HG03520 (cell line): ENCODE measurements at regions not wholly inside any gene's neighbourhood (a gene's known extent, or its start where the extent isn't known, plus 50 kb on each side); places are given as distances from the start of the nearest gene placed in this dataset.
"Not testable (repeated sequence)": the region's sequence is repeated elsewhere in the genome, so short reads cannot be mapped to it uniquely, and the experiment has no call there.

Experiments used
- ATAC-seq: cut with Tn5 transposase; IDR thresholded peaks from one replicate; pipeline ENCODE4 v1.9.1; 2021; ENCODE audit warnings: mild to moderate bottlenecking, moderate library complexity; ENCODE audit not compliant: unreplicated experiment

GRCh38 chr12:19896534-19896933, 457.2 kb downstream of the AEBP2 start:
- no peak for ATAC-seq

GRCh38 chr12:19897900-19898408, 458.7 kb downstream of the AEBP2 start:
- no peak for ATAC-seq

DNA sequence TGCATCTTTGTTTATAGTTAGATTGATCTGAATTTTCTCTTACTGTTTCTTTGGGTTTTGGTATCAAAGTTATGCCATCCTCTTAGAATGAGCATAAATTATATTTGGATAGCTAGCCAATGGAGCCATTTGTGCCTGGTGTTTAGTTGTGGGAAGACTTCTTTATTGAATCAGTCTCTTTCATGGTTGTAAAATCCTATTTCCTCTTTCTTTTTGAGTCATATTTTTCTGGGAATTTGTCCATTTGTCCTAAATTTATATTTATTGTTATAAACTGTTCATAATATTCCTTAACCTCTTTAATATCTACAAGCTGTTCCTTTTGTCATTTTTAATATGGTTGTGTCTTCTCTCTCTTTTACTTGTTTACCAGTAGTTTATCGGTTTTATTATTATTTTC, 462.5 kb downstream of the AEBP2 start:
- ATAC-seq, result no peak

- no peak for ATAC-seq
Observed at GRCh38 chr12:19904819-19905218, 463.5 kb upstream of the PDE3A start.

DNA sequence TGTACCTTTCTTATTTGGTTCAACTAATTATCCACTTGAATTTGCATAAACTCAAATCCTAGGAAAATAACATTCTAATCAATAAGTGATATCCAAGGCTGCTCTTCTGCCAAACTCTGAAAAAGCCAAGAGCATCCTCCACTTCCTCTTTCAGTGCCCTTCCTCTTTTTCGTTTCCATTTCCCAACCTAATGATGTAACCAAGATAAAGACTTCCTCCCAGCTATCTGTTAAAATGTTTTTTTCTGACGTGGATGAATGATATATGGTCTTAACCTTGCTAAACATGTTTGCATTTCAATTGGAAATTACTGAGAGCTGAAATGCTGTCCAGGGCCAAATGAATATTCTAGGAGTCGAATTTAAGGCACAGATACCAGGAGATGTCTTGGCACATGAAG, 459.5 kb upstream of the PDE3A start:
- ATAC-seq, result no peak

DNA sequence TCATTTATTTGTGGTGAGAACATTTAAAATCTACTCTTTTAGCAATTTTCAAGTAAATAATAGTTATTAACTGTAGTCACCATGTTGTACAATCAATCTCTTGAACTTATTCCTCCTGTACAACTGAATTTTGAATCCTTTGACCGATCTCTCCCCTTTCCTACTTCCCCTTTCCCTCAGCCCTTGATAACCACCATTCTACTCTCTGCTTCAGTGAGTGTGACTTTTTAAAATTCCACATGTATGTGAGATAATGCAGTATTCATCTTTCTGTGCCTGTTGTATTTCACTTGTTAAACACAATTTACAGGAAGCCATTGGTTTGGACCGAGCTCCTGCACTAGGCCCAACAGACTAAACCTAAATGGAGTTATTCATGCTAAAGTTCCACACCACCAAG, 458.9 kb upstream of the PDE3A start:
- no peak for ATAC-seq

- ATAC-seq, result no peak
Observed at GRCh38 chr12:19910681-19911080, 457.7 kb upstream of the PDE3A start.

DNA sequence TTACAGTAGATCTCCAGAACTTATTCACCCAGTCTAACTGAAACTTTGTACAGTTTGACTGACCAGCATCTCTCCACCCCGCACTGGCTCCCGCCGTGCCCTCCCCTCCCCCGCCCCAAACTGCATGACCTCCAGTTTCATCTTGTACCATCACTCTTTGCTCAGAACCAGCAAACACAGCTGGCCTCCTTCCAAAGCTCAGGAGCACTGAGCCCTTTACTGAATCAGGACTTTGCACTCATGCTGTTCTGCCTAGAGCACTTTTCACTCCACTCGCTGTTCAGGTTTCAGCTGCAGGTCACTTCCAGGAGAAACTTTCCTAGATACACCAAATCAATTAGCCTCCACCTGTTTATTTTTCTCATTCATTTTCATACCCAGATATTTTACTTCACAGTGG, 455.3 kb upstream of the PDE3A start:
- ATAC-seq, result no peak

DNA sequence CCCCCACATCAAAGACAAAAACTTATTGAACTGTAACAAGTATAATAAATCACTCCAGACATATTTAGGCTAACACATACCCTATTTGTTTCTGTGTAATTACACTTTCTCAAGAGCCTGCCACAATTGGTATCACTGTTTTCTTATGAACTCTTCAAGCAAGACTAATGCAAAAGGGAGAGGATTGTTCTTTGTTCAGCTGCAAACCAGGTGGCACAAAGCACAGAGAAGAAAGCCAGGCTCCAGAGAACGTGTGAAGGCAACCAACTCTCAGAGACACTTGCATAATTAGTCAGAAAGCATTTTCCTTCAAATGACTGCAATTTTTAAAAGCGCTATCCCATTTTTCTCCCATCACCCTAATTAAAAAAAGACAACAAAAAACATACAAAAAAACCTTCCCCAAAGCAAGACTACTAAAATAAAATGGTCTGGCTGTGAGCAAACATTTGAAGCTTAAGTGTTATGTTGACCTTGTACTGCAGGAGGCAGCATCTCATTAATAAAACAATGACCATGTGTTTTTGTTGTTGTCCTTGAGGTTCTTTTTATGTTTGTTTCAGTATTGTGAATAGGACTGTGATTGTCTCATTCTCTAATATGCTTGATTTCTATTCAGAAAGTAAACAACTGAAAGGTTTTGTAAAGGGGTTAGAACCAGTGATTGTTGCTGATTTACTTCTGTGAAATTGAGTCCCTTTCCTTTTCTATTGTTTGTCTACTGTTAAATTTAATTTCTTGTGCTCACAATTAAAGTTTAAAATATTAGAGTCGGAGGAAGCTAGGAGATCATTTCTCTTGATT, 452.7 kb upstream of the PDE3A start:
- ATAC-seq, result no peak

- no peak for ATAC-seq
Observed at GRCh38 chr12:19916196-19916753, 452.1 kb upstream of the PDE3A start.

- ATAC-seq, result no peak
Observed at GRCh38 chr12:19916974-19917373, 451.4 kb upstream of the PDE3A start.

DNA sequence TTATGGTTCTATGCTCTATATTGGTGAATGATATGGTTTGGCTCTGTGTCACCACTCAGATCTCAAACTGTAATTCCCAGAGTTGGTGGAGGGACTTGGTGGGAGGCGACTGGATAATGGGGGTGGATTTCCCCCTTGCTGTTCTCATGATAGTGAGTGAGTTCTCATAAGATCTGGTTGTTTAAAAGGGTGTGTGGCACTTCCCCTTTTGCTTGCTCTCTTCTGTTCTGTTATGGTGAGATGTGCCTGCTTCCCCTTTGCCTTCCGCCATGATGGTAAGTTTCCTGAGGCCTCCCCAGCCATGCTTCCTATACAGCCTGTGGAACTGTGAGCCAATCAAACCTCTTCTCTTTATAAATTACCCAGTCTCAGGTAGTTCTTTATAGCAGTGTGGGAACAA, 446.6 kb upstream of the PDE3A start:
- ATAC-seq, result not testable (repeated sequence)

DNA sequence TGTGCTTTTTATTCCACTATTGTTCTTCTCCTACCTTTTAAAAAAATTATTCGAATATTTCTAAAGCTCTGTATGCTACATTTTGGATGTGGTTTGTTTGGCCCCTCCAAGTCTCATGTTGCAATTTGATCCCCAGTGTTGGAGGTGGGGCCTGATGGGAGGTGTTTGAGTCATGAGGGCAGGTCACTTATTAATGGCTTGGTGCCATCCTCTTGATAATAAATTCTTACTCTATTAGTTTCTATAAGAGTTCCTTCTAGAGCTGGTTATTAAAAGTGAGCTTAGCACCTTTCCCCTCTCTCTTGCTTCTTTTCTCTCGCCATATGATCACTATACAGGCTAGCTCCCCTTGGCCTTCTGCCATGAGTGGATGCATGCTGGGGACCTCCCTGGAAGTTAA, 445.6 kb upstream of the PDE3A start:
- ATAC-seq, result no peak

DNA sequence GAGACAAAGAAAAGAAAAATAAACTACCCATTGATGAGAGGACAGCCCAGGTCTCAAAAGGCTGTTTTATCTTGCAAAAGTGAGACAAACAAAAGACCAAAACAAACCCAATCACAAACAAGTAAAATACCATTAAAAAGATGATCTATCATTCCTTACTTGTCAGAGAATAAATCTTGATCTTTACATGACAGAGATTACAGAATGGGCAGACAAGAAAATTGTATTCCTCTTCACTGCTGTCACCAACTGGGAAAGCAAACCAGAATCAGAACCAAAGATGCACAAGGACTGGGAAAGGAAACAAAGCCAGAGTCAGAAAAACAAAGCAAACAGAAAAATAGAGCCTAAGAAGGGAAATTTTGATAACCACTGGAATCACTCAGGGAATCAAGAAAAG, 444.0 kb upstream of the PDE3A start:
- no peak for ATAC-seq

DNA sequence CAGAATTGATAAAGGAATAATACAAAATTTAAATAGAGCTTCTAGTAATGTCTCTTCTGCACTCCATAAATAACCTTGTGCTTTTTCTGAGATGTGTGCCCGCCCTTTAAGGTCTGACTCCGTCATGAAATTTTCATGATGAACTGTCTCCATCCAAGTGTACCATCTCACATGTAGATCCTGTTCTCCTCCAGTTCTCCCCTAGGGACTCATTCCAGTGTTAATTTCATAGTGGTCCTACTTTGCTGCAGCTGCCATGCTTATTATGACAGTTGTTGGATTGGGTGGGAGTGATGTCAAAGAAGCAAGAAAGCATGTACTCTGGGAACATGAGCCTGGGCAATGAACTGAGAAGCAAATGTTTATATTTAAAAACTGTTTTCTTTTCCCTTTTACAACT, 442.5 kb upstream of the PDE3A start:
- ATAC-seq, result no peak

DNA sequence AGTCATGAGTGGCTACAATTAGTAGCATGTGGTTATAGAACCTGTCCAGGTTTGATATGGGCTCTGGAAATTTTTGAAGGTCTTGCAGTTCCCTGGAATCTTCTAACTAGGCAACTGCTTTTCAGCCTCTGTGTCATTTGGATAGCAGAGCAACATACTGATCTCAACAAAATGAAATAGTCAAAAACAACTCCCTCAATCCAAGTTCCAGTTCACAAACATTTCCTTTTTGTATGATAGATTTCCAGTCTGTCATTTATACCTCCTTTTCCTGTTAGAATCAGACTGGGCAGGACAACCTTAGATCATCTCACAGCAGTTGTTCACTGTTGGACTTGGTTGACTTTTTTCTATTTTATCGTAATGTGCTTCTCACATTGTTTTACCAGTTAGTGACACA, 442.1 kb upstream of the PDE3A start:
- no peak for ATAC-seq

DNA sequence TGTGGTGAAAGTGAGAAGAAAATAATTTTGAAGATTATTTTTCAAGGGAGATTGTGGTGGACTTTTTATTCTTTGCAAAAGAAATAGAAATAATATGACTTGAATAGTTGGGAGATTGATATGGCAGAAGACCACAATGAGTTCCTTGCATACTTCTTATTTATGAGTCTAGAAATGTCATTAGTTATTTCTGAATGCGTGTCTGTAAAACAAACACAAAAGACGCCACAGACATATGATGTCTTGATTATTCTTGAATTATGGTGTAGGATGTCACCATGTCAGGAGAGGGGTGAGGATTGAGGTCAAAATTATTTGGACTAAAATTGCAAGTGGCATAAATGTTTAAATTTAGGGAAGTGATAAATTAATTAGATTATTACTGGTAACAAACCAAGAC, 440.7 kb upstream of the PDE3A start:
- ATAC-seq, result no peak

GRCh38 chr12:19932413-19932812, 435.9 kb upstream of the PDE3A start:
- ATAC-seq, result no peak

DNA sequence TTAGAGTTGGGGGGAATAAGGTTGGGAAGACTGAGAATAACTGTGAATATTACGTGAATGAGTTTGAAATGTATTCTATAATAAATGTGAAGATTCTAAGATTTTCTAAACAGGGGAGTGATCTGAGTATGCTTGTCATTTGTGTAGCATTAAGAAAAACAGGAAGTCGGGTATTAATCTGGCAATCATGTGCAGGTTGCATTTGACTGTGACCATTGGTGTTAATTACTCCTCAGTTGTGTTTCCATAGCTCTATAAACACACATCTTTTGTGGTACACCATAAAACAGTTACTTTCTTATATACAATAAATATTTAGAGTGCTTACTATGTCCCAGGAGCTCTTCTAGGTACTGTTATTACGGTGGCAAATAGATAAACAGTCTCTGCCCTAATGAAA, 434.4 kb upstream of the PDE3A start:
- no peak for ATAC-seq

GRCh38 chr12:19937161-19937560, 431.2 kb upstream of the PDE3A start:
- no peak for ATAC-seq

DNA sequence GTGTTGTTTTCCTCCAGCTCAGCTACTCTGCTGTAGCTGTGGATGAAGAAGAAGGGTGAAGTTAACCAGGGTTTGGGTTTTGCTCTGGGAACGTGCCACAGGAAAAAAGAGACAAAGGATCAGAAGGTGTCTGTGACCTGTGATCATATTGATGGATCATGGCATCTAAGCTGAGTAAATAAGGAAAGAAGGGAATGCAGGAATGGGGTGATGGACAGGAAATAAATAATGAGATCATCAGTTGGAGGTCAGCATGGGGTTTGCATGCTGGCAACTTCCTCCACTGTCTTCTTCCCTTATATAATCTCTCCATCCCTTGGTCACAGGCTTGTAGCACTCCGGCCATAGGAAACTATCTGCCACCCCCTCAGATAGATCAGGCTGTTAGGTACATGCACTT, 430.3 kb upstream of the PDE3A start:
- no peak for ATAC-seq

- no peak for ATAC-seq
Observed at GRCh38 chr12:19938491-19938890, 429.8 kb upstream of the PDE3A start.

GRCh38 chr12:19940267-19940666, 428.1 kb upstream of the PDE3A start:
- no peak for ATAC-seq
